LNCaP clone FGC (cell line): ENCODE measurements at regions not wholly inside any gene's neighbourhood (a gene's known extent, or its start where the extent isn't known, plus 50 kb on each side); places are given as distances from the start of the nearest gene placed in this dataset.
"Not testable (repeated sequence)": the region's sequence is repeated elsewhere in the genome, so short reads cannot be mapped to it uniquely, and the experiment has no call there.

Experiments used
- DNase-seq: peaks from one replicate; pipeline ENCODE4 v3.0.0-alpha.2; 2011; ENCODE audit warnings: low read depth
- H3K4me3 ChIP-seq: 2 replicates; pipeline ENCODE4 v1.5.1; 2011; ENCODE audit warnings: mild to moderate bottlenecking, low read depth, low read length, control low read depth
- TF ChIP-seq, protein P1 (sequence below): IDR thresholded peaks from 2 replicates; pipeline ENCODE4 v1.5.1; 2012; ENCODE audit warnings: mild to moderate bottlenecking; ENCODE audit not compliant: control insufficient read depth, insufficient read depth; ENCODE audit errors: extremely low read depth

DNA sequence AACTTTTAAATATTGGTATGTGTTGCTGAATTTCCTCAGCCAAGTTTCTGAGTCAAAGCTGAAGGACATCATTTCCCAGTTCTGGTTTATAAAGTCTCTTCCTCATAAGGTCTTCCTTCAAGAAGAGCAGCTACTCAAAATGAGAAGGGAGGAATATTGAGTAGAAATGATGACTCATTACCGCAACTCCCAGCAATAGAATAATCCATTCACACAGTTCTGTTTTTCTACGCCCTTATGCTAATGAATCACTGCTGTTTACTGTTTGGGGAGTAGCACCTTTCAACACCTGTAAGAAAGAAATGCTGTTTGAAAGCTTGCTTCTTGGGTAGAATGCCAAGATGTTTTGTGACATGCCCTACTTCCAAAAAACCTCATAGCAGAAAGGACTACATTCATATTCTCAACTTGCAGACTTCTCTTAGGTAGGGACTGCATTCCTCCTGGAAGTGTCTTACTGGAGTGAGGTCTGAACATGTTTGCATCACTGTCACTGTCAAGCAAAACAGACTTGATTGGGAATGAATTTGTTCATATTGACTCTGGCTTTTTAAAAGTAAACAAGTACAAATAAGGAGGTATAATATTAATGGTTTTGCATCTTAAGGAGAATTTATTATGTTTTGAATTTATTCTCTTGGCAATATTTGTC is 147.2 kb upstream of the BANK1 start:
- H3K4me3 ChIP-seq, result no peak overlapping the region
- no peak for DNase-seq
- TF ChIP-seq, protein P1, sequence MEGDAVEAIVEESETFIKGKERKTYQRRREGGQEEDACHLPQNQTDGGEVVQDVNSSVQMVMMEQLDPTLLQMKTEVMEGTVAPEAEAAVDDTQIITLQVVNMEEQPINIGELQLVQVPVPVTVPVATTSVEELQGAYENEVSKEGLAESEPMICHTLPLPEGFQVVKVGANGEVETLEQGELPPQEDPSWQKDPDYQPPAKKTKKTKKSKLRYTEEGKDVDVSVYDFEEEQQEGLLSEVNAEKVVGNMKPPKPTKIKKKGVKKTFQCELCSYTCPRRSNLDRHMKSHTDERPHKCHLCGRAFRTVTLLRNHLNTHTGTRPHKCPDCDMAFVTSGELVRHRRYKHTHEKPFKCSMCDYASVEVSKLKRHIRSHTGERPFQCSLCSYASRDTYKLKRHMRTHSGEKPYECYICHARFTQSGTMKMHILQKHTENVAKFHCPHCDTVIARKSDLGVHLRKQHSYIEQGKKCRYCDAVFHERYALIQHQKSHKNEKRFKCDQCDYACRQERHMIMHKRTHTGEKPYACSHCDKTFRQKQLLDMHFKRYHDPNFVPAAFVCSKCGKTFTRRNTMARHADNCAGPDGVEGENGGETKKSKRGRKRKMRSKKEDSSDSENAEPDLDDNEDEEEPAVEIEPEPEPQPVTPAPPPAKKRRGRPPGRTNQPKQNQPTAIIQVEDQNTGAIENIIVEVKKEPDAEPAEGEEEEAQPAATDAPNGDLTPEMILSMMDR, result no peak

DNA sequence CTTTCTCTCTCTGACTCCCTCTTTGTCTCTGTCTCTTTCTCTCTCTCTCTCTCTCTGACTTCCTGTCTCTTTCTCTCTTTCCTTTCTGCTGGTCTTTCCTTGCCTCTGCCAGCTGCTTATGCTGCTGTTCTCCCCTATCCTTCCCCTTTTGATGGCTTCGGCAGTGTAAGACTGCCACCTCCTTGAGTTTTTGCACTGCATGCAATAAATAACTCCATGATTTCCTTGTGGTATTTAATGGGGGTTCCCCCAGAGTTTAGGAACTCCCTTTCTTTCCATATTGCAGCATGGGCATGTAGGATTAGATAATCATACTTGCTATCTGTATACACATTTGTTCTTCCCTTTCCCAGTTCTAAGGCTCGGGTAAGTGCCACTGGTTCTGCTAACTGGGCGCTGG is 157.8 kb upstream of the BANK1 start:
- DNase-seq, H3K4me3 ChIP-seq: not testable (repeated sequence)

DNA sequence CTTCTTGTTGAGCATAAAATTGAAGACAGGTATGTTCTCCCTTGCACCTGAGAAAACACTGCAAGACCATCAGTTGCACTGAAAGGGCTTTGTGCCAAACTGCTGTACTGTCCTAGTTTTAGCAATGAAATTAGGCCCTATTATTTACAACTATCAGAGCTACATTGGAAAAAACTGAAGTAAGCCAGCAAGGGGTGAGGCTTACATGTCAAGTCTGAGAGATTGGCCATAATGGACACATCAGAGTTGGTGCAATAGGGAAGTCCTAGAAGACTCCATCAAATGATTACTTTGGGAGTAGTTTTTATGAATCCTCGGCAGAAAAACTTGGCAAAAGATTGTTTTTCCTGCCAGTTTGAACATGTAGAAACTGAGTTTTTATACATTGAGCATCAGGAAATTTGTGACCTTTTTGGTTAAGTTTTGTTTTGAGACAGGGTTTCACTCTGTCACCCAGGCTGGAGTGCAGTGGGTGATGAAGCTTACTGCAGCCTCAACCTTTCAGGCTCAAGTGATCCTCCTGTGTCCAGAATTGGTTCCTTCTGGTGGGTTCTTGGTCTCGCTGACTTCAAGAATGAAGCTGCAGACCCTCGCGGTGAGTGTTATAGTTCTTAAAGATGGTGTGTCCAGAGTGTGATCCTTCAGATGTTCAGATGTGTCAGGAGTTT is 160.1 kb upstream of the BANK1 start:
- no peak for DNase-seq
- no peak overlapping the region for H3K4me3 ChIP-seq
- TF ChIP-seq, protein P1, result no peak

DNA sequence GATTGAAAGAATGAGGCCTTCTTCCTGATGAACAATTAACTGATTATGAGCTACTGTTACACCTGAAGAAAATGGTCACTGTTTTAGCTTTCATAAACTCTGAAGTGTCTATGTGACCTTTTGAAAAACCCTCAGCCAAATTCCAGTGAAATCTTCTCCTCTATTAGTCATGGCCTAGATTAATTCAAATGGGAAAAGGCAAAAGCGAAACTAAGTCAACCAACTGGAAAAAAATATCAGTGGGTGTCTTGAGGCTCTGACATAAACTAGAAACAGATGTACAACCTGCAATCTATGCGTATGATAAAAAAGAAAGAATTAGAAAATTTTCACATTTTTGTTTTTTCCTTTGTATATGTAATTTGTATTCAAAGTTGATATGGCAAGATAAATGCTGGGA is 169.4 kb upstream of the BANK1 start:
- no peak overlapping the region for H3K4me3 ChIP-seq
- no peak for DNase-seq
- TF ChIP-seq, protein P1, result no peak

DNA sequence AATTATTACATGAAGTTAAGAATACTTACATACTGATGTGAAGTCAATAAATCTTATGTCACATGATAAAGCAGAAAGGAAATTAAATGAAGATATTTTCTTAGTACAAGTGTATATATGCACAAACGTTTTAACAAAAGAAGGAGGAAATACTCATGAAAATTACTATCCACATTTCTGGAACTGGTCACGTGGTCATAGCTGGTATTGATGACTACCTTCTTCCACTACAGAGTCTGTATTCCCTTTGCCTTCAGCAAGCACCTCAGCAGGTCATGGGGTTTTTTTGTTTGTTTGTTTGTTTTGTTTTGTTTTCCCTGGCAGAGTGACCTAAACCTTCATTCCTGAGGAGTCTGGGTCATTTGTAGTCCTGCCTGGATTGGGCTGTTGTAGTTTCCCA is 174.9 kb upstream of the BANK1 start:
- no peak for DNase-seq
- no peak overlapping the region for H3K4me3 ChIP-seq
- TF ChIP-seq, protein P1, result no peak

DNA sequence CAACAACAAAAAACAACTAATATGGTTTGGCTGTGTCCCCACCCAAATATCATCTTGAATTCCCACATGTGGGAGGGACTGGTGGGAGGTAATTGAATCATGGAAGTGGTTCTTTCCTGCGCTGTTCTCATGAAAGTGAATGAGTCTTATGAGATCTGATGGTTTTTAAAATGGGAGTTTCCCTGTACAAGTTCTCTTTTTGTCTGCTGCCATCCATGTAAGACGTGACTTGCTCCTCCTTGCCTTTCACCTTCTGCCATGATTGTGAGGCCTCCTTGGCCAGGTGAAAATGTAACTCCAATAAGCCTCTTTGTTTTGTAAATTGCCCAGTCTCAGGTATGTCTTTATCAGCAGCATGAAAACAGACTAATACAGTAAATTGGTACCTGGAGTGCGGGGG is 183.5 kb upstream of the BANK1 start:
- DNase-seq, result not testable (repeated sequence)

DNA sequence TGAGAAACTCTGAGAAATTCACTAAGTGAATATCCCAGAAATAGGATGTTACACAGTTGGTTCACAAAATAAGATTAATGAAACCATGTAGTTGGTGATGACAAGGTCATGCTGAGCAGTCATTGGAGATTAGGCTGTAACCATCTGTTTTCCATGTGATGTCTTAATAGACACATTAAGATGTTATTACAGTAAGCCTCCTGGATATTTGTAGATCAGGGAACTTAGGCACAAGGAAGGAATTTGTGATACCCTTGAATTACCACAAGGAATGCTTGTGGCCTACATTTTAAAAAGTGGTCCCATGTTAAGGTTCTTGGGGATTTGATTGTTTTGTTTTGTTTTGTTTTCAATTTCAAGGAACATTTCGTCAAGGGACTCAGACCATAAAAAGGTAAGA is 185.6 kb upstream of the BANK1 start:
- DNase-seq, result no peak
- H3K4me3 ChIP-seq, result no peak overlapping the region
- TF ChIP-seq, protein P1, result no peak

More for the DNA sequence above, 183.5 kb upstream of the BANK1 start:
- not testable (repeated sequence) for H3K4me3 ChIP-seq

DNA sequence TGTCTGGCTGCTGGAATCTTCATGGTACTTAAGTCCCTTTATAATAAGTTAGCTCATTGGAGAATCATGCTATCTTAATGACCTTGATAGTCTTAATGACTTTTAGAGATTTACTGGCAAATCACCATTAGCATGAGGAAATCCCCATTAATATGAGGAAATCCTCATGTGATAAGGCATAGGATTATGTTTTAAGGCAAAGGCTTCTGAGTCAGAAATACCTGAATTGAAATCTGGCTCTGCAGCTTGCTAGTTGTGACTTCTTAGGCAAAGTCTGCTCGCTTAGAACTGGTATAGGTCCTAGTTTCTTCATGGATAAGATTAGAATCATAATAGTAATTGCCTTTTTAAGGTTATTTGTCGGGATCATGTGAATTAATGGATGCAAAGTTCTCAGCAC is 190.2 kb upstream of the BANK1 start:
- DNase-seq, result no peak
- TF ChIP-seq, protein P1, result no peak
- H3K4me3 ChIP-seq, result no peak overlapping the region
